GM12874 (cell line): ENCODE measurements at regions not wholly inside any gene's neighbourhood (a gene's known extent, or its start where the extent isn't known, plus 50 kb on each side); places are given as distances from the start of the nearest gene placed in this dataset.

ENCODE experiments used
- CTCF ChIP-seq: IDR thresholded peaks from 2 replicates; pipeline ENCODE4 v1.5.1; 2011; ENCODE audit warnings: low read depth, mild to moderate bottlenecking, control low read depth, low read length, moderate library complexity; ENCODE audit not compliant: insufficient read depth

GRCh38 chr18:72636611-72637010 is 92.5 kb upstream of the CBLN2 start:
- TF ChIP-seq CTCF: no peak

GRCh38 chr18:72634500-72634899 is 90.4 kb upstream of the CBLN2 start:
- TF ChIP-seq CTCF: no peak

- no peak for TF ChIP-seq CTCF
Observed at GRCh38 chr18:72630991-72631390, 86.8 kb upstream of the CBLN2 start.

GRCh38 chr18:72623444-72623843 is 79.3 kb upstream of the CBLN2 start:
- TF ChIP-seq CTCF: no peak

- TF ChIP-seq CTCF: no peak
Observed at GRCh38 chr18:72613534-72613930, 69.4 kb upstream of the CBLN2 start.

- no peak for TF ChIP-seq CTCF
Observed at GRCh38 chr18:72612894-72613533, 68.9 kb upstream of the CBLN2 start.

- no peak for TF ChIP-seq CTCF
Observed at GRCh38 chr18:72605376-72605775, 61.2 kb upstream of the CBLN2 start.

GRCh38 chr18:72601944-72602343 is 57.8 kb upstream of the CBLN2 start:
- no peak for TF ChIP-seq CTCF
